KMS-11 (cell line): ENCODE measurements at regions not wholly inside any gene's neighbourhood (a gene's known extent, or its start where the extent isn't known, plus 50 kb on each side); places are given as distances from the start of the nearest gene placed in this dataset.

ENCODE experiments used
- H2AFZ ChIP-seq: fragments of 200-600 bp; sonication (generic); 2 replicates; pipeline ENCODE4 v1.6.1; 2016; ENCODE audit warnings: antibody characterized with exemption, mixed run types, low read depth
- H3K27ac ChIP-seq: fragments of 200-600 bp; sonication (generic); 2 replicates; pipeline ENCODE4 v1.6.1; 2016; ENCODE audit warnings: mild to moderate bottlenecking, mixed run types
- H3K27me3 ChIP-seq: fragments of 200-600 bp; sonication (generic); 2 replicates; pipeline ENCODE4 v1.6.1; 2017; ENCODE audit warnings: mild to moderate bottlenecking, low read depth, mixed run types, moderate library complexity; ENCODE audit not compliant: insufficient read depth
- H3K36me3 ChIP-seq: fragments of 200-600 bp; sonication (generic); 2 replicates; pipeline ENCODE4 v1.6.1; 2017; ENCODE audit warnings: mild to moderate bottlenecking, mixed run types; ENCODE audit not compliant: insufficient read depth
- H3K4me1 ChIP-seq: fragments of 200-600 bp; sonication (generic); 2 replicates; pipeline ENCODE4 v1.6.1; 2016; ENCODE audit warnings: mild to moderate bottlenecking, low read depth, mixed run types; ENCODE audit not compliant: poor library complexity, severe bottlenecking
- H3K4me2 ChIP-seq: fragments of 200-600 bp; sonication (generic); 2 replicates; pipeline ENCODE4 v1.7.0; 2016; ENCODE audit warnings: mild to moderate bottlenecking, mixed run types
- H3K4me3 ChIP-seq: fragments of 200-600 bp; sonication (generic); IDR thresholded peaks from 2 replicates; pipeline ENCODE4 v1.6.1; 2017; ENCODE audit warnings: low read depth, low read length, mixed read lengths; ENCODE audit not compliant: insufficient read depth
- H3K79me2 ChIP-seq: fragments of 200-600 bp; sonication (generic); 2 replicates; pipeline ENCODE4 v1.6.1; 2016; ENCODE audit warnings: low read depth, mixed run types; ENCODE audit not compliant: insufficient read depth
- H3K9ac ChIP-seq: fragments of 200-600 bp; sonication (generic); 2 replicates; pipeline ENCODE4 v1.6.1; 2016; ENCODE audit warnings: mild to moderate bottlenecking, mixed run types
- H4K20me1 ChIP-seq: fragments of 200-600 bp; sonication (generic); 2 replicates; pipeline ENCODE4 v1.6.1; 2016; ENCODE audit warnings: mild to moderate bottlenecking, mixed run types; ENCODE audit not compliant: insufficient read depth
- TF ChIP-seq, protein P1 (sequence below): fragments of 200-600 bp; sonication (generic); conservative IDR thresholded peaks from 2 replicates; pipeline ENCODE4 v1.6.1; 2017; ENCODE audit warnings: low read depth, mild to moderate bottlenecking, antibody characterized with exemption, low read length, moderate library complexity, mixed read lengths

DNA sequence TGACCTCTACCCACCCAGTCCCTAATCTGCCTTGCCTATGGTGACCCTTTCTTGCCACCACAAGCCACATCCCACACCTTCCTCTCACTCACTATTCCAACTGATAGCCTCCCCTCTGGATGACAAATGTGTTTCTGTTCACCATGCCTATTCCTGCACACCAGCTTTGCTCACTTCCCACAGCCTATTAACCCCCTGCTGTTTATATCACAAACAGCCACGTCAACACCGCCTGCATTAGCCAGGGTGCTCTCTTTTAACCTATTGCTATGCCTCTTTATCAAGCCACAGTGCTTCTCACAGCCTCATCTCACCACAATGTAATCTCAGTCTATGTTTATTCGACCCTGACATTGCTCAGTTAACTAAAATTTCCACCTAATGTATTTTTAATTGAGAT lies 271.8 kb downstream of the SUCLG1 start:
- Histone ChIP-seq H3K27me3 (no peaks in the 10 kb centered on the region), H3K9ac (no peak overlapping the region), H2AFZ (no peak overlapping the region), H4K20me1 (no peaks in the 10 kb centered on the region), H3K27ac (no peak overlapping the region), H3K4me1 (no peaks in the 10 kb centered on the region), H3K4me2 (no peak overlapping the region), H3K36me3 (no peaks in the 10 kb centered on the region), H3K4me3 (no peak overlapping the region), H3K79me2 (no peaks in the 10 kb centered on the region)
- TF ChIP-seq, protein P1, sequence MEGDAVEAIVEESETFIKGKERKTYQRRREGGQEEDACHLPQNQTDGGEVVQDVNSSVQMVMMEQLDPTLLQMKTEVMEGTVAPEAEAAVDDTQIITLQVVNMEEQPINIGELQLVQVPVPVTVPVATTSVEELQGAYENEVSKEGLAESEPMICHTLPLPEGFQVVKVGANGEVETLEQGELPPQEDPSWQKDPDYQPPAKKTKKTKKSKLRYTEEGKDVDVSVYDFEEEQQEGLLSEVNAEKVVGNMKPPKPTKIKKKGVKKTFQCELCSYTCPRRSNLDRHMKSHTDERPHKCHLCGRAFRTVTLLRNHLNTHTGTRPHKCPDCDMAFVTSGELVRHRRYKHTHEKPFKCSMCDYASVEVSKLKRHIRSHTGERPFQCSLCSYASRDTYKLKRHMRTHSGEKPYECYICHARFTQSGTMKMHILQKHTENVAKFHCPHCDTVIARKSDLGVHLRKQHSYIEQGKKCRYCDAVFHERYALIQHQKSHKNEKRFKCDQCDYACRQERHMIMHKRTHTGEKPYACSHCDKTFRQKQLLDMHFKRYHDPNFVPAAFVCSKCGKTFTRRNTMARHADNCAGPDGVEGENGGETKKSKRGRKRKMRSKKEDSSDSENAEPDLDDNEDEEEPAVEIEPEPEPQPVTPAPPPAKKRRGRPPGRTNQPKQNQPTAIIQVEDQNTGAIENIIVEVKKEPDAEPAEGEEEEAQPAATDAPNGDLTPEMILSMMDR = no peak

DNA sequence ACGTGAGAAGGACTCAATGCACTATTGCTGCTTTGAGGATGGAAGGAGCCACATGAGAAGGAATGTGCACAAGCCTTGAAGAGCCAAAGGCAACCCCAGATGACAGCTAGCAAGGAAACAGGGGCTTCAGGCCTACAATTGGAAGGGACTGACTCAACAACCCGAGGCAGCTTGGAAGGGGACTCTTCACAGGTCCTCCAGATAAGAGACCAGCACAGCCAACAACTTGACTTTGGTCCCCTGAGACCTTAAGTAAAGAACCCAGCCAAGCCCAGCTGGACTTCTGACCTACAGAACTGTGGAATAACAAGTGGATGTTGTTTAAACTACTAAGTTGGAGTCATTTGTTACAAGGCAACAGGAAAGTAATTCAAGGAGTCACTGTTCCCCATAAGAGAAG lies 277.2 kb downstream of the SUCLG1 start:
- Histone ChIP-seq H2AFZ (no peak overlapping the region), H3K4me3 (no peak overlapping the region), H3K4me1 (no peaks in the 10 kb centered on the region), H3K79me2 (no peaks in the 10 kb centered on the region), H3K4me2 (no peak overlapping the region), H3K9ac (no peak overlapping the region), H3K36me3 (no peaks in the 10 kb centered on the region), H3K27ac (no peak overlapping the region), H4K20me1 (no peaks in the 10 kb centered on the region), H3K27me3 (no peaks in the 10 kb centered on the region)
- TF ChIP-seq, protein P1 = no peak

DNA sequence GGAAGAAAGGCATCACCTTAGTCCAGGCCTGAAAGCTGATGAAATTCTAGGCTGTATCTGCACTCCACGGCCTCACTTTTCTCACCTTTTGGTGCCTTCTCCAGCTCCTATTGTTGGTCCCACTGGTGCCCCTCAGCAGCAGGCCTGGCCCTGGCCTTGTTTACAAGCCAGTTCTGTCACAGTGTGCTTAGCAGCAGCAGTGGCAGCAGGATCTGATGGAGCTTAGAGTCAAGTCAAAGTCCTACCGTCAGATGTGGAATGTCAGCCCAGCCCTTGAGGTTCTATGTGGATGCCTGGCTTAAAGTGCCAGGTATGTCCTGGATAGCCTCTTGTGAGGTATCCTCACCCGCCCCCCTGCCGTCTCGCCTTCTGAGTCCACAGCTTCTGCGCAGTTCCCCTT lies 281.3 kb downstream of the SUCLG1 start:
- H3K27me3 ChIP-seq = no peaks in the 10 kb centered on the region
- TF ChIP-seq, protein P1 = no peak
- H3K4me1 ChIP-seq = no peaks in the 10 kb centered on the region
- no peaks in the 10 kb centered on the region; the same call in 1 of the 2 replicates for H3K36me3 ChIP-seq
- no peak overlapping the region for H3K9ac ChIP-seq
- H3K79me2 ChIP-seq = no peaks in the 10 kb centered on the region
- H4K20me1 ChIP-seq = no peaks in the 10 kb centered on the region
- no peak overlapping the region for H3K4me2 ChIP-seq
- H2AFZ ChIP-seq = no peak overlapping the region
- no peak overlapping the region for H3K4me3 ChIP-seq
- H3K27ac ChIP-seq = no peak overlapping the region

DNA sequence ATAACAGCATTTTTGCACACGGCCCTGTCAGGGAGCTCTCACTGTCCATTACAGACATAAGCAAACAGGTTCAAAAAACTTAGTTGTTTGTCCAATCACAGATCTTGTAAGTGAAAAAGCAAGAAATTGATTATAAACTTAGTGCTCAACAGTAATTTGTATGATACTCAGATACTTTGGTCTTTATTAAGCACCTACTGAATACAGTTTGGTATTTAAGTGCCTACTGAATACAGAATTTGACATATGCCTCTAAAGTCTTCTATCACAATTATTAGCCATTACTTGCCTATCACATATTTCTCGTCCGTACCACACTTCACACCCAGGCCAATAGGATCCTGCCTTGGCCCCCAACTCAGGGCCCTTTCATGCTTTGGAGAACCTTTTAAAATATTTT lies 283.1 kb downstream of the SUCLG1 start:
- Histone ChIP-seq H3K4me1 (no peaks in the 10 kb centered on the region), H3K9ac (no peak overlapping the region), H3K79me2 (no peaks in the 10 kb centered on the region), H3K27me3 (no peaks in the 10 kb centered on the region), H3K4me2 (no peak overlapping the region), H3K27ac (no peak overlapping the region), H3K36me3 (no peaks in the 10 kb centered on the region; the same call in 1 of the 2 replicates), H2AFZ (no peak overlapping the region), H4K20me1 (no peaks in the 10 kb centered on the region), H3K4me3 (no peak overlapping the region)
- TF ChIP-seq, protein P1 = no peak

DNA sequence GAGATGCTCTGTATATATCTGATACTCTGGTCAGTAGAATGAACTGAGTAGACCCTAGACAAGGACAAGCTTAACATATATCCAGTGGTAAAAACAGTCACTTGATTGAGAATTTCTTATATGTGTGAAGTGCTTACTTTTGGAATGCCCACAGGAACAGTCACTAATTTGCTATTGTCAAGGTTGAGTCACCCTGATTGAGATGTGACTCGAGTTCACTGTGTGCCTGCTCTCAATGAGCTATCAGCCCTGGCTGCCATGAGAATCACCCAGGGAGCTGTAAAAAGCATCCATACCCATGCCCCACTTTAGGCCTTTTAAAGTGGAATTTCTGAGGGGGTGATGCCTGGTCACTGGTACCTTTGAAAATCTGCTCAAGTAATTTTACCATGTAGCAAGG lies 283.7 kb downstream of the SUCLG1 start:
- Histone ChIP-seq H4K20me1 (no peaks in the 10 kb centered on the region), H3K27me3 (no peaks in the 10 kb centered on the region), H3K79me2 (no peaks in the 10 kb centered on the region), H2AFZ (no peak overlapping the region), H3K27ac (no peak overlapping the region), H3K4me2 (no peak overlapping the region), H3K9ac (no peak overlapping the region), H3K4me3 (no peak overlapping the region), H3K36me3 (no peaks in the 10 kb centered on the region; the same call in 1 of the 2 replicates), H3K4me1 (no peaks in the 10 kb centered on the region)
- TF ChIP-seq, protein P1 = no peak
